Suppressor macrophage treated with lipopolysaccharide for 4 hours (primary cell): ENCODE measurements at regions not wholly inside any gene's neighbourhood (a gene's known extent, or its start where the extent isn't known, plus 50 kb on each side); places are given as distances from the start of the nearest gene placed in this dataset.
"Not testable (repeated sequence)": the region's sequence is repeated elsewhere in the genome, so short reads cannot be mapped to it uniquely, and the experiment has no call there.

Experiments
- DNase-seq: peaks from one replicate; pipeline ENCODE4 v3.0.0-alpha.2; 2020

DNA sequence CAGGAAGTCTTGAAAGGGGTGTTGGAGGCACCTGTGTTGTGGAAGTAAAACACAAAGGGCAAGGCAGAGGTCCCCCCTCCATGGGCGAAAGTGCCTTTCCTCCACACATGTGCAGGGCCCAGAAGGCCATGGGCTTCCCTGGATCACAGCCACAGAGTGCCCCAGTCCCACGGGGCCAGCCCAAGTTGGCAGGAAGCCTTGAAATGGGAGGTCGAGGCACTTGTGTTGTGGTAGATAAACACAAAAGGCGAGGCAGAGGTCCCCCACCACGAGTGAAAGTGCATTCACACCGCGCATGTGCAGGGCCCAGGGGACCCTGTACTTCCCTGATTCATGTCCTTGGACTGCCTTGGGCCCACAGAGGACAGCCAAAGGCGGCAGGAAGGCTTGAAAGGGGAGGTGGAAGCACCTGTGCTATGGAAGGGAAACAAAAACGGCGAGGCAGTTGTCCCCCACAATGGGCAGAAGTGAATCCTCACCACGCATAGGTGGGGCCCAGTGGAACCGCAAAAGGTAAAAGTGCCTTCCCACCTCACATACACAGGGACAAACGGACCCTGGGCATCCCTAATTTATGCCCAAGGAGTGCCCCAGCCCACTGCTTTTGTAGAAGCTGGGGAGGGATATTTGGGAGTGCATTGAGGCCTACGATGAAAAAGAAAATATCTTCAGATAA lies 585.4 kb downstream of the ALG10 start:
- DNase-seq, result no peak

DNA sequence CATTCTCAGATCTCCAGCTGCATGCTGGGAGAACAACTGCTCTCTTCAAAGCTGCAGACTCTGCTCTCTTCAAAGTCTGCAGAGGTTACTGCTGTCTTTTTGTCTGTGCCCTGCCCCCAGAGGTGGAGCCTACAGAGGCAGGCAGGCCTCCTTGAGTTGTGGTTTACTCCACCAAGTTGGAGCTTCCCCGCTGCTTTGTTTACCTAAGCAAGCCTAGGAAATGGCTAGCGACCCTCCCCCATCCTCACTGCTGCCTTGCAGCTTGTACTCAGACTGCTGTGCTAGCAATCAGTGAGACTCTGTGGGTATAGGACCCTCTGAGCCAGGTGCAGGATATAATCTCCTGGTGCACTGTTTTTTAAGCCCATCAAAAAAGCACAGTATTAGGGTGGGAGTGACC lies 591.7 kb downstream of the ALG10 start:
- DNase-seq, result not testable (repeated sequence)

DNA sequence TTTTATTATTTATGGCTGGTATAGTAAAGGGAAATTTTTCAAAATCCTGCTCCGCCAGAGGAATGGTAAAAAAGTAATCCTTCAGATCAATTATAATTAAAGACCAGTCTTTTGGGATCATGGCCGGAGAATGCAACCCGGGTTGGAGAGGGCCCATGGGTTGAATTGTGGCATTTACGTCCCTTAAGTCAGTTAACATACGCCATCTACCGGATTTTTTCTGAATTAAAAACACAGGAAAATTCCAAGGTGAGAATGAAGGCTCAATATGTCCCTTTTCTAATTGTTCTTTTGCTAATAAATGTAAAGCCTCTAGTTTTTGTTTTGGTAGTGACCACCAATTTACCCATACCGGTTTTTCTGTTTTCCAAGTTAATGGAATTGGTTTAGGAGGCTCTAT lies 602.8 kb downstream of the ALG10 start:
- peak; percentile 12 for DNase-seq

DNA sequence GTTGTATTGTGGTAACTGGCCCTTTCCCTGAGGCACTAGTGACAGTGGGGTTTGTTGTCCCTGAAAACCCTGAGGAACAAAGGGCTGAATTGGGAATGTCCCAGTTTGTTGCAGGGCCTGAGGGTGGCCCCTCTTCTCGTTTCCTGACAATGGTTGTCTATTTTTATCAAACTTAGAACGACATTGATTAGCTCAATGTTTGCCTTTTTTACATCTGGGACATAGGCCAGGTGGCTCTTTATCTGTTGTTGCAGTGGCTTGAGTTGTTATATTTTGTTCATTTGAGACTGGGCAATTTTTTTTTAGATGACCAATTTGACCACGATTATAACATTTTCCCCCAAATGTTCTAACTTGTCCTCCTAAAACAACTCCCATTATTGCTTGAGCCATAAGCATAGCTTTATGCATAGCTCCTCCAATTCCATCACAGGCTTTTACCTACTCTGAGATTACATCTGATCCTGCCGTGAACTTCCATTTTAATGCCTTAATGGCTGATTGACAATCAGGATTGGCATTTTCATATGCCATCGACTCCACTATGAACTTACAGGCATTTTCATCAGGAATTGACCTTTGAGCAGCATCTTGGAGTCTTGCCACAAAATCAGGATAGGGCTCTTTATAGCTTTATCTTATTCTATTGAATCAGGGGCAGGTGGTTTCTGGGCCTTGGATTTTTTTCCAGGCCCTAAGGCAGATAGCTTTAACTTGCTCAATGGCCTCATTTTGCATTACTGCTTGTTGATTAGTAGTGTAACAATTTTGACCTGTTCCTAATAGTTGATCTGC lies 604.3 kb downstream of the ALG10 start:
- DNase-seq, result no peak
